GM18519 (cell line): ENCODE measurements at regions not wholly inside any gene's neighbourhood (a gene's known extent, or its start where the extent isn't known, plus 50 kb on each side); places are given as distances from the start of the nearest gene placed in this dataset.
"Not testable (repeated sequence)": the region's sequence is repeated elsewhere in the genome, so short reads cannot be mapped to it uniquely, and the experiment has no call there.

Experiments used
- ATAC-seq: cut with Tn5 transposase; IDR thresholded peaks from one replicate; pipeline ENCODE4 v1.9.1; 2021; ENCODE audit warnings: mild to moderate bottlenecking, moderate library complexity; ENCODE audit not compliant: unreplicated experiment, low FRiP score

- no peak for ATAC-seq
Observed at GRCh38 chr7:79515358-79515757, 61.9 kb upstream of the MAGI2 start.

DNA sequence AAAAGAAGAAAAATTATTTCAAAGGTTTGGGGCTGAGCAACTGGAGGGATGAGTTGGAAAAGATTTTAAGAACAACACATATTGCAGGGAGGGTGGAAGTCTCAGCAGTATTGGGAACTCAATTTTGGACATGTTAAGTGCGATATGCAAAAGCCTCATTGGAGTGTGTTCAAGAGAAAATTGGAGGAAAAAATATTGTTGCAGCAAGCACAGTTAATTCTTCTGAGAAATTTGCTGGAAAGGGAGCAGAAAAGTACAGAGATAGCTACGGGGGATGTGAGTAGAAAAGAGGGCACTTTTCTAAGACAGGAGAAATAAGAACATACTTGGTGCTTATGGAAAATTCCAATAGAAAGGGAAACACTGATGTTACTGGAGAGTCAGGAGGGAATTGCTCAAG is 59.8 kb upstream of the MAGI2 start:
- ATAC-seq: no peak

GRCh38 chr7:79512261-79512660 is 58.8 kb upstream of the MAGI2 start:
- no peak for ATAC-seq

GRCh38 chr7:79511056-79511455 is 57.6 kb upstream of the MAGI2 start:
- ATAC-seq: not testable (repeated sequence)

DNA sequence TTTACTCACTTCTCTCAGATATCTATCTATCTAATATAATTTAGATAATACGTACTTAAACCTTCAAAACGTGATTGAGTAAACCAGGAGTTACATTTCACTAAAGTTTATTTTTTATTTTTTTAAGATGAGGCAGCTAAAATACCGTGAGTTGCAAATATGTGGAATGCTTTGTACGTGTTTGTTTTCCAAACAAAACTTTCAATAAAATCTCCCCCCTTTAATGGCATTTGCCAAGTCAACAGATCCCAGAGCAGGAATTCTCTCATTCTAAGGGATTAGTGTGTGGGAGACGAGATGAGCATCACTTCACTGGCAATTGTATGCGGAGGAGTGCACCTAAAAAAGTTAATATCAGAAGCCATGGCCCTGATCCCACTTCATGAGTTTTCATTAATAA is 53.7 kb upstream of the MAGI2 start:
- no peak for ATAC-seq

GRCh38 chr7:79506481-79506880 is 53.0 kb upstream of the MAGI2 start:
- ATAC-seq: no peak

DNA sequence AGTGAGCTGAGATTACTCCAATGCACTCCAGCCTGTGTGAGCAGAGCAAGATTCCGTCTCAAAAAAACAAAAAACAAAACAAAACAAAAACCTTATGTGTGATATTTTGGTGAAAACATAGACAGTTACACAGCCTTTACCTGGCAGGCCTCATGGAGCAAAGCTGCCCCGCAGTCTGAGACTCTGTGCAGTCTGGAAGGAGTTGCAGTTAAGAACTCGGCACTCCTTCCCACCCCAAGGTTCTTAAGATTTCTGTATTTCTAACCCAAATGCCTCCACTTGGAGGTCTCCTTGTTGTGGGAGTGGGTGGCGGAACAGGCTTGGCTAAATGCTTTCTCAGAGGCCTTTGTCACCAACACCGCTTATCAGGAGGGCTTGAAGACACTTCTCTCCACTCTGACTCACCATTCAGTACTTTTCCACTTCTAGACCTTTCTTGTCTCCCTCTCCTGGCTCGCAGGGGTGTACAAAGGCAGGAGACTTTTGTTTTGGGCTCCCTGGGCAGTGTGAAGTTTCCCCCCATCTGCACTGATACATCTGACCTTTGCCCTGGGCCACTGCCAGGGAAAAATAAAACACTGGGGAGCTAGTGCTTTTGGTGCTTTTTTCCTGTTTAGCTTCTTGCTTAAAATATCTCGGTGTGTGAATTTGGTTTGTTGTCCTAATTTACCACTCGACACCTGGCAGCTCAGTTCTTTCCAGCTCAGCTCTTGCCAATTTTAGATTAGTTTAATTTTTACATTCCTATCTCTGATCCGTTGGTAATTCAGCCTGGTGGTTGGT is 51.3 kb upstream of the MAGI2 start:
- ATAC-seq: no peak
